Activated T-helper 9 cell treated with anti-CD3 and anti-CD28 coated beads, Interleukin-2, amount 50 U/mL, for 16 hours (primary cell): ENCODE measurements at regions not wholly inside any gene's neighbourhood (a gene's known extent, or its start where the extent isn't known, plus 50 kb on each side); places are given as distances from the start of the nearest gene placed in this dataset.

ENCODE experiments used
- DNase-seq: peaks from one replicate; pipeline ENCODE4 v3.0.0-alpha.2; 2020; ENCODE audit warnings: low read depth

DNA sequence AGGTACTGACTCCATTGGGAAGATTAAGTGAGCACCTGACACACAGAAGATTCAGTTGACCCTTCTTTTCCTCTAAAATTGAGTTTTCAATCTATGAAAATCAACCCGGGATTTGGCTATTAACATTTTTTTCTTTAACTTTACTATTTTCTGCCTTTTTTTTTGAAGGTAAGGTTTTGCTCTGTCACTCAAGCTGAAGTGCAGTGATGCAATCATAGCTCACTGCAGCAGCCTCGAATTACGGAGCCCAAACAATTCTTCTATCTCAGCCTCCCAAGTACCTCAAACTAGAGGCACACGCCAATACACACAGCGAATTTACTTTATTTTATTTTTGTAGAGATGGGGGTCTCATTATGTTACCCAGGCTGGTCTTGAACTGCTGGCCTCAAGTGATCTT is 1029.5 kb downstream of the MCTP2 start:
- DNase-seq, result no peak

- no peak for DNase-seq
These were observed 1030.2 kb downstream of the MCTP2 start for GRCh38 chr15:95261546-95261945.

DNA sequence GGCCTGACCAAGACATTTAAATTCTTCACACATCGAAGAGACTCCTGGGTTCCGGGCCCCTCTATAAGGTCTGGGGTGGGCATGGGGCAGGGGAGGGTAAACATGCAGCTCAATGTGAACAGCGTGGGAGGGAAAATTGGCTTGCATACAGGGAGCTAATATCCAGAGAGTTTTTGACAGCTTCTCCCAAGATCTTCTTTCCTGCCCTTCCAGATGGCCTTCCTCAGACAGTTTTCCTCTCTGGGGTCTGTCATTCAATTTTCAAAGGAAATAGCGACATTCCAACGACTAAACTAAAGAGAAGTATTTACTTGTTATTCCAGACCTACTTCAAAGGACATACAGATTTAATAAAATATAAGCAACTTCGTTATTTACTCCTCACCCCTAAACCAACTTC is 1030.6 kb downstream of the MCTP2 start:
- no peak for DNase-seq

- no peak for DNase-seq
These were observed 1031.7 kb downstream of the MCTP2 start for GRCh38 chr15:95262866-95263564.

GRCh38 chr15:95263751-95264150 is 1032.4 kb downstream of the MCTP2 start:
- no peak for DNase-seq

- no peak for DNase-seq
These were observed 1034.1 kb downstream of the MCTP2 start for GRCh38 chr15:95265419-95265997.

DNA sequence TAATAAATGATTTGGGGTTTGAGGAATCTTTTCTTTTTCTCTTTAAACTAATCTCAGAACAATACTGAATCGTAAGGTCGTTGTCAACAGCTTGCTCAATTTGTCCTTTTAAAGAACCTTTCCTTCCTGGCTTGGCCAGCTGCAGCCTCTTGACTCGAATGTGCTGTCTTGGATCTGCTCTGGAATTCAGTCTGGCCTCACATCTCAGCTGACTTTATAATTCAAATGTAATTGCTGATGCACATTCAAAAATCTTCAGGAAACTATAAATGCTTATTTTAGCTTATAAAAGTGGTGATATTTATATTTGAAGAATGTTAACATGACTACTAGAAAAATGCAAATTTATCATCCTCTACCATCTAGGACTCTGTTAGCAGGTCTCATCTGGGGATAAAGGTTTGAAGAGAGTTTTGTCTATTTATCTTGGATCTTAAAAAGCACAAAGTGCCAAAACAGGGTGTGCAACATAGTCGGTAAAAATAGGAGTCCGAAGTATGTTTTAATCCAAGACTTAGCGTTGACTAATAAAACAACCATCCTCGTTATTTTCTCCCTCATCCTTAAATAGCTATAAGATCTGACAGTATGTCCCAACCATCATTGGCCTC is 1035.2 kb downstream of the MCTP2 start:
- no peak for DNase-seq

DNA sequence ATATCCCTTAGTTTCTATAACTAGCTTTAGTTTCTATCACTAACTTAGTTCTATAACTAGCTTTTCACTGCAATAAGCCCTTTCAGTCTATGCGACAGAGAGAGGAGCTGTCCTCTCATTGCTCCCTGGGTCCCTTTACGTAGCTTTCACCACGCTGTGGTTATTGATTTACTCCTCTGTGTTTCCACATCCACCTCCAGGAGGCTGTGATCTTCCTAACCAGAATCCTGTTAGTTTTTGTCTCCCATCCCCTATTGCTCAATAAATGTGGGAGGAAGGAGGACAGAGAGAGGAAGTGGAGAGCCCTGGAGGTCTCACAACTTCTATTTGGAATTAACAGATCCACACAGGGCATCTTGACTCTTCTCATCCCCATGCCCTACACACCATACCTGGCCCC is 1036.1 kb downstream of the MCTP2 start:
- no peak for DNase-seq

GRCh38 chr15:95269242-95270183 is 1038.2 kb downstream of the MCTP2 start:
- no peak for DNase-seq

GRCh38 chr15:95274101-95274500 is 1042.7 kb downstream of the MCTP2 start:
- DNase-seq, result no peak

- no peak for DNase-seq
These were observed 1045.9 kb downstream of the MCTP2 start for GRCh38 chr15:95277266-95277665.

GRCh38 chr15:95278532-95279245 is 1047.3 kb downstream of the MCTP2 start:
- no peak for DNase-seq

DNA sequence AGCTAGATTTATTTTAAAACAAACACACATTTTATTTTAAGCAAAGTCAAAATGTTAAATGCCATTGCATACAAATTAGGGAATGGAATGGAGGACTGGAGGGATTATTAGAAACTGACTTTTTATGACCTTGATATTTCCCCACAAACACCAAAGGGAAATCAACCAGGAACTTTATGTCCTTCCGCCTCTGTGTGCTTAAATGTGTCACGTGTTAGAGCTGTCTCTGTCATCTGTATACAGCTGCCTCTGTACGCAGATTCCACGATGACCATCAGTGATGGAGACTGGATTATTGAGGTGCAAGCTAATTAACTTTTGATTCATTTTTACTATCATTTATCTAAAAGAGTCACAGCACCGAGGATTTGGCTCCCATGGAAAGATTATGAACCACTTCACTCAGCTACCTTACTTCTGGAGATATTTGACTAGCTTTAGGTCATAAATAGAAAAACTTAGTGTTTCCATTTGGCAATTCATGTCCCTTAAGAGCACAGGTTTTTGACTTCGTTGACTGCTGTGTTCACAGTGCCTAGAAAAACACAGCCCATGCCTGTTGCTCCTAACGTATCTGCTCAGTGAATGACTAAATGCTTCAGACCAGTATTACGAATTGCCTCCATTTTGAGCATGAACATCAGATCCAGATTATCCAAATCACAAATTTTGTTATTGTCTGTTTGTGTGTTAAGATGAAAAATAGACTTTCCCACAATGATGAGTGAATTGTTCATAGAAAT is 1048.1 kb downstream of the MCTP2 start:
- no peak for DNase-seq

- no peak for DNase-seq
These were observed 1049.3 kb downstream of the MCTP2 start for GRCh38 chr15:95280711-95281110.

DNA sequence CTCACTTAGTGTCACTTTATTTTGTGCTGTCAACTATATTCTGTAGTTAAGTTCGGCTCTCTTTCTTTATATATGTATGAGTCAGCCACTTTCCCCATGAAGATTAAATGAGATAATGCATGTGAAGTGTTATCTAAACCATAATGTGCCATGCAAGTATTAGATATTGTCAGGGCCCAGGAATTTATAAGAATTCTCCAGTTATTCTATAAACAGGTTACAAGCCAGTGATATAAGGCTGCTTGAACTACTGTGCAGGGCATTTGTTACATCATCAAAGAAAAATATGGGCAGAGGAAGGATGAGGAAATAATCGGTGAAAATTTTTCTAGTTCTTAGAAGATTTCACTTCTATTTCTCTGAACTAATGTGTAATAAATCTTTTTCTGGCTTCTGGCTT is 1049.0 kb upstream of the NR2F2 start:
- DNase-seq, result no peak

DNA sequence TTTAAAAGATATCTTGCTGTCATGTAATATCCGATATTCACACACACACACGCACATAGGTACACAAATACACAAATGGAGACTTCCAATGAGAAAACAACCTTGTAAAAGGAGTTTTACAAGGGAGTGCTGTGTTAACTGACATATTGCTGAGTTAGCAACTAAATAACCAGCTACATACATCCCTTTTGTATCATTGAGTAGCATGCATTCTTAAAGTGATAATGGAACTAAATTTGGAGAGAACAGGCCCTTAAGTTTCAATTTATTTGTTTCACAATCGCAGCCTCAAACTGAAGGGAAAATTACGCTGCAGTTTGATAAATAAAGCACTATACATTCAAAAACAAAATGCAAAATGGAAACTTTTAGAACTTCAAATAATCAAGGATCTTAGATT is 1046.0 kb upstream of the NR2F2 start:
- no peak for DNase-seq

GRCh38 chr15:95284933-95285421 is 1045.5 kb upstream of the NR2F2 start:
- no peak for DNase-seq

GRCh38 chr15:95286352-95286880 is 1044.1 kb upstream of the NR2F2 start:
- DNase-seq, result no peak

GRCh38 chr15:95287720-95288103 is 1042.8 kb upstream of the NR2F2 start:
- no peak for DNase-seq

DNA sequence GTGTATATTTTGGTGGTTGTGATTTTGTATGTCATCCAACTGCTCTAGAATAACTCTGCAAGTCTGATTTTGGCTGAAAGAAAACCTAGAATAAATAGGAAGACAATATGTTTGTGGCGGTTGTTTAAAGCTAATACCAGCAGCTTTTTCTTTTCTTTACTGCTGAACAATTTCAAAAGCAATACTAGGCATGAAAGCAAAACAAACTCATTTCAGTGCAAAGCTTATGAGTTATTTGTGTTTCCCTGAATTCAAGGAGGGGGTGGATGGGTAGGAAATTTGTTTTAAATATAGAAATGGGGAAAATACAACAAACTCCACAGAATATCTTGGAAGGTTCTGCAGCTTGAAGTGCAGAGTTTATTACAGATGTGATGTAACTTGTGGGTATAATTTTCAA is 1041.9 kb upstream of the NR2F2 start:
- no peak for DNase-seq
